ENCODE measurements at regions not wholly inside any gene's neighbourhood (a gene's known extent, or its start where the extent isn't known, plus 50 kb on each side); places are given as distances from the start of the nearest gene placed in this dataset.
A peak's percentile ranks its signal among the peaks of the same experiment; 100 is the strongest.
"Not testable (repeated sequence)": the region's sequence is repeated elsewhere in the genome, so short reads cannot be mapped to it uniquely, and the experiment has no call there.

DNA sequence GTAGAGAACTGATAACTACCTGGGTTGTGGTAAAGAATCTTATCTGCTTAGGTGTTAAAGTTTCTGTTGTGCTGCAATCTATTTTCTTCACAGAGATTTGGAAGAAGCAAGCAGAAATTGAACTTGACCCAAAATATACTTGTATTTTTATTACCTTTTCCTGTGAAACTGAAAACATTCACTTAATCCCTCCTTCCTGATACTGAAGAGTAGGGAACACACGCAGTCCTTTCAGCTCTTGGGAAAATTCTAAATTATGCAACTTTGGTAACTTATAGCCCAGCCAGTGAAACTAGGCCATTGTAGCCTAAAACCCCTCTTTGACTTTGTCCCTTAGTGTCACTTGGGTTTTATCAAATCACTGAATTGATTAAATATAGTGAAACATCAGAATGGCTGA is 128.4 kb upstream of the MEIS1 start:
- no peak for DNase-seq

DNA sequence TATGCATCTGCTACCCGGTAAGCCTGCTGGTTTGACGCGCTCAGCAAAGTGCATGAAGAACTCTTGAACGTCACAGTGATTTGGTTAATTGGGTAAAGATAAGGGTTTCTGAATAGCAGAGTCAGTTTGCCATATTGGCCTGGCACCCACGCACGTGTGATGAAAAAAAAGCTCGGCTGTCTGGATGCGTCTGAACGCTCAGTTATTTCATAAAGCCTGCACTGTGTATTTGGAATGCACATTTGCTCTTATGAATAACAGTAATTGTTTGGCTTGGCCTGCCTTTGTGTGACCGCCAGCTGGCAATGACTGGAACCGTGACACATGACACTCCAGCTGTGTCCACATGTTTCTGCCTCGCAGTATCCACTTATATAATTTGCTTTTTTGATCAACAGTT is 129.2 kb upstream of the MEIS1 start:
- DNase-seq: peak; percentile 41

DNA sequence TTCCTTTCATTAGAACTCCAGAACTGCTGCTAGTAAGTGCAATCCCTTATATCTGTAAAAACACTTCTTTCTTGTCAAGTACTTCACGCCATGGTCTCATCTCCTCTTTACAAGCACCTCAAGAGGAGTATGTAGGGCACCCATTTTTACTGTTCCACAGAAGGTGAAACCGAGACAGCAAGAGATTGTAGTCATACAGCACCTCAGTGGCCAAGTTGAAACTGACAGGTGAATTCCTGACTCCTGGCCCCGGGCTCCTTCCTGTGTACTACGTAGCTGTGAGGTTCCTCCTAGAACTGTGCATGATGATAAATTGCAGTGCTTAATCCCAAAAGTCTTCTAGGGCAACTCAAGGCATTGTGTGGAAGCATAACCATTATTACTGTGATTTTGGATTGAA is 131.5 kb upstream of the MEIS1 start:
- no peak for DNase-seq

DNA sequence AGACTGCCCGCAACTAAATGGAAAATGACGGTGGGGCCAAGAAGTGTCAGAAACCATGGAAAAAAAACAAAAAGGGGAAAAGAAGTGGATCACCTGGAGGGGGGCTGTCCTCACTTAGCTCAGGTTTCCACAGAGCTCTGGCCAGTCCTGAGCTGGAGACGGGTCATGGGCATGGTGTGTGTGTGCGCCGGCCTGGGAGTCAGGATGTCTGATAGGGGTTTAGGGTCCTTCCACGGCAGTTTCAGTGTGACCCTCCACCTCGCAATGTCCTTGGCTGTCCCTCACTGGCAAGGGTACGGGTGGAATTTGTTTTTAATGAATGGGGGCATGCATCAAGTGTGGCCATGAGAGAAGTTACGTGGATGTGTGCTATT is 133.2 kb upstream of the MEIS1 start:
- no peak for DNase-seq

DNA sequence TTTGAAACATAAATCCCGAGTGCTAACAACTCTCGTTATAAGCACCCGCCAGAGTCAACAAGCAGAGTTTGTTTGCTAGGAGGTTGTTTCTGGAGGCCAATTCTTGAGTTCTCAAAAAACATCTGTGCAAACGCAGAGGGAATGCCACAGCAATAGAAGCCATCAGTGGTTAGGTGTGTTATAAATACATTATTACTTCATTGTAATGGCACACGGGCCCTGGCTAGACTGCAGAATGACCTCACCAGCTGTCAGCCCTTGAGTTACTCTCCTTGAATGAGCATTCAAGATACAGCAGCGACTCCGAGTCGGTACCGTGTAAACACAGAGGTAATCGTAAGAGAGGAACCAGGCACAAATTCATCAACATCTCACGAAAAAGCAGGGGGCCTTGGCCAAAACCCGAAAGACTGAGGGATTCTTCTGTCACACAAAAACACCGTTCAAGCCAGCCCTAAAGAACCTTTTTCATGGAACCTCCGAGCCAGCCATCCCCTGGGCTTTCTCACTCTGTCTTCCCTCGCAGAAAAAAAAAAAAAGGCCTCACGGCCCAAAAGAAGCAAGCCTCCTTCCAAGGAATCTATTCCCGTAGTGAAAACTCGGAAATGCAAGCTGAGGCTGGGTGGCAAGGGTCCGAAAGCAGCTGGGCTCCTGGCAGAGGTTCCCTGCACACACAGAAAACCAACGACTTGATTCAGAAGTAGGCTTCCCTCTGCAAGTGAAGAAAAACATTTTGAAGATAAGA is 133.7 kb upstream of the MEIS1 start:
- peak; percentile 22 for DNase-seq

DNA sequence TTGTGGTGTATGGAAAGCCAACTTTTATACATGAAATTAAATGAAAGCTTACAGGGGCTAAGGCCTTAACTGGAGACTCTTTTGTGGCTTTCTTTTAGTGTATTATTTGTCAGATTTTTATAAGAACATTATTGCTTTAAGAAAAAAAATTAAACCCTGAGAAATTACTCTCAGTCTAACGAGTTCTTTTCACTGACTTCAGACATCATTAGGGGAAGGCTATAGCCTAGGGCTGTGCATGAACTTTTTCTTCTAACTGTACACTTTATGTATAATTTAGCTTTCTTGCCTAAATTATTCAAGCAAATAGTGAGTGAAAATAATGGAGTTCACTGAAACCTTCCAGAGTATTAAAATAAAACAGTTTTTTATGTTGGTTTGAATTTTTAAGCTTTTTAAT is 151.1 kb upstream of the MEIS1 start:
- no peak for DNase-seq

DNA sequence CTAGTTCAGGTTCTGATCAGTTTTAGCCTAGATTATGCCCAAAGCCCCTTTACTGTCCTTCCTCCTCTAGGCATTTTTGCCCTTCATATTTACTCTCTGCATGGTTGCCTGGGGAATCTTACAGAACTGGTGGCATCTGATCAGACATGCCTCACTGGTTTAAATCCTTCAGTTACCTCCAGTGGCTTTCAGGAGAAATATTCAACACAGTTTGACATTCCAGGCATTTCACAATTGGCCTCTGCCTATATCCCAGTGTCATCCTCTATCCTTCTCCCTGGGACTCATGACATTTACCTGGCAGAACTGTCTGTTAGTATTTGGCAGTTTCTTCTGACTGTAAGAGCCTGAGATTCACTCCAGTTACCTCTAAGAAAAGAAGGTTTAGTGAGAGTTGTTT is 152.9 kb upstream of the MEIS1 start:
- no peak for DNase-seq

DNA sequence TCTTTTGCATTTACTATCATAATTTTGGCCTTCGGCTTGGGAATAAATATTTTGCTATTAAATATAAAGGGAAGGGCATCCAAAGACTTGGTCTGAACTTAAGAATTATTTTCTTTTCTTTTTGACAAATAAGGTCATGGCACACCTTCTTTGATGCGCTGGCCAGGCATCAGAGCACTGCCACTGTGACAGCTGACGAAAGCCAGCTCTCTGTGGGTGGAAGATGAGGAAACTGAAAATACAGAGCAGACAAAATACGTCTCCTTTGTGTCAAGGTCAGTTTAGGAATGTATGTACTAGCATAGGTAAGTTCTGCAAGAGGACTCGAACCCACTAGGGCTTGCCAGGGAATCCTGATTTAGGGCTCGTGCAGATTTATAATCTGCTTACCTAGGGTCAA is 155.9 kb upstream of the MEIS1 start:
- DNase-seq: no peak

DNA sequence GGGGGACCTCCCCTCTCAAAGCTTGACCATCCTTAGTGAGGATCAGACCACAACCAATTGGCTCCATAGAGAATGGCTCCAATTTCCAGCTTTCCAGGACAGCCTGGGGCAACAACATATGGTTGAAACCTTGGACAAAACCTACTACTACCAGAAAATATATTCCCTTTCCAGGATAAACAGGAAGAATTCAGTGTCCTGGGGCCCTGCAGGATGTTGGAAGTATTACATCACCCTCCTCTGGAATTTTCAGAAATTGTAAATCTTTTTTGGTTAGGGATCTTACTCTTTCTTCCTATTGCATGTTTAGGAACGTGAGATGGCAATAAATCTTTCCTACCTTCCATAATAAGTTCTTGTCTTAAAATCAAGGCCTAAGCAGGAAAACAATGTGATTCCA is 158.9 kb upstream of the MEIS1 start:
- DNase-seq: no peak

DNA sequence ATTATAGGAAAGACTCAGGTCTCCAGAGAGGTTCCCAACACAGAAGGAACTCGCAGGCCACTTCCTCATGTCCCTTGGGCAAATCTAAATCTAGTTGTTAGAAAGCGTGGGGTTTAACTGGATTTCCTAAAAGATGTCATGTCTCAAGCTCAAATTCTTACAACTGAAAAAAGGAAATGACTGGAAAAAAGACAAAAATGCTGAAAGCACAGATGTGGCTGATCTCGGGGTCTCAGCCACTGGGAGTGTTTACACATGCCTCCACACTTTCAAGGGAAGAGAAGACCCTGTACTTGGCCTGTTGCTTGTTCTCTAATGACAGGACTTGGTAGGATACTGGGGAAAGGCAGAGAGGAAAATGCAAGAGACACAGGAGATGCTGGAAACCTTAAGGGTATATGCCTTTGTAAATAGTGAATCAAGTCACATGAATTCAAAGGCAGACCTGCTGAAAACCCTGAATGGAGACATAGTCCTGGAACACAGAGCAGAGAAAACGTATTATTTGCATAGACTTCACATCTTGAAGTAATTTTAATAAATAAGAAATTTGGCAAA is 160.9 kb upstream of the MEIS1 start:
- DNase-seq: no peak

DNA sequence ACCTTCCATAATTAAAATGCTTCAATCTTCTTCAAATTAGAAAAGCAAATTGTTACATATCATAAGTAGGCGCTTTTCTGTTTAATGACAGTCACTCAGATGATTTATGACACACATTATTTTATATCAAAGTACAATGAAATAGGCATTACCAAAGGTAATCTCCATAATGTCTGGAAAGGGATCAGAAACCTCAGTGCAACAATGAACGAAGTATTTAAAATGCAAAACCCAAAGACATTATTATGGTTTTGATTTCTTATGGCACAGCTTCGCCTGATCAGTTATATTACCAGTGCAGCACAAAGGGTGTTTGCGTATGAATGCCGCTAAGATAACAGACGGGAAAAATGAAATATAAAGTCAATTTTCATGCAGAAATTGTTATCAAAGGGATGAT is 162.2 kb upstream of the MEIS1 start:
- DNase-seq: no peak

DNA sequence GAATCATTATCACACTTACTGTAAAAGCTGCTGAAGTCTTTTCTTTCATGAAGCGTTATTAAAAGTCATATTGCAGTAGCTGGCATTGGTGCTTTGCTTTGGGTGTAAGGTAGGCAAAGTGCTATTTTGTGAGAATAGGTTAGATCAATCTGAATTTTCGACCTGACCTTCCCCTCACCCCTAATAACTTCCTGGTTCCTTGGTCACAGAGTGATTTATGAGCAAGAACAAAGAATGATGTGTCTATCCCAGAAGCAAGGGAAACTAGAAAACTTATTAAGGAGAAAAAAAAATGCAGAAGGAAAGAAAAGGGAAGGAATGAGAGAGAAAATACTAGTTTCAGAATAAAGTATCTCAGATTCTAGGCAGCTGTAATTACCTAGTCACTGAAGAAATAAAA is 163.1 kb upstream of the MEIS1 start:
- DNase-seq: no peak

DNA sequence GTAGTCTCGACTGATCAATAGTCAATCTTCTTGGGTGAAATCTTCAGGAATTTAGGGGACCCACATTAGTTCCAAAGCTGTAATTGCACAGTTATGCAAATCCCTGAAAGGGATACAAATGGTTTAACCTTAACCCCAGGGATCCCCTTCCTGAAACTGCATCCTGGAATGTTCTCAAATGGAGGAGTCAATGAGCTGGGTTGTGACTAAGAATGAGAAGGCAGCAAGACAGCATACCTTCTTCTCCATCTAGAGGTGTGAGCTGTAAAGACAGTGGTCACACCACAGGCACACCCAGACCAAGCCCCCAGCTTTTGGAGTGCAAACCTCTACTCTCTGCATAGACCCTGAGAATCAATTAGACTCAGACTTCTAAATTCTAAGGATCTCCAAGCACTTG is 164.7 kb upstream of the MEIS1 start:
- DNase-seq: no peak

DNA sequence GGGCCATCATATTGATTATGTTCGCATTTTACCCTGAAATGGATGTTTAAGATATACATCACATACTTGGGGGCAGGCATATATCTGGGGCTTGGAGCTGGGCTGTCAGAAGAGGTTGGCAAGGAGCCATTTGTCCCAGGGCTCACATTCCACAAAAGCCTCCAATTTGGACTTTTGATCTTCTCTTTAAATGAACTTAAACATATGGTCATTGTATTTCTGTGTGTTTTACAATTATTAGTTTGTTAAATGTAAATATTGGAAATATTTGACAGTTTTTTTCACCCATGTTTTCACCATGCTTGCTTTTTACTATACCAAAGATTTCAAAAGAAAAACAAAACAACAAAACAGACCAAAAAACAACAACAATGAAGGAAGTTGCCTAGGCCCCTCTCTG is 165.8 kb upstream of the MEIS1 start:
- DNase-seq: no peak

DNA sequence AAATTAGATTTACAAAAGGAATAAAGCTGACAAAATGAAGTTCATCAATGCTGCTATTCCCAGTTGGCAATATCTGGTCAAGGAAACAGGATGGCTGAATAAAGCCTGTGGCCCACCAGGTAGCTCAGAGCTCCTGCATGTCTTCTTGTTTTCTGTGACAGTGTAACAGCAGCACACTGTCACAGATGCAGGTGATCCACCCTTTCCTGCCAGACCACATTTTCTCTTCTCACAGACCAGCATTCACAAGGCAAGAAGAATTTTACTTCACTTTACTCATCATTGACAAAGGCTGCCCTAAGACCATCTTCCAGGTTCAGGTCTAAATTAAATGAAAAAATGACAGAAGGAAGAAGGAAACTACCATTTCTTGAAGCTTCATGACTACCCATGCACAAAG is 166.2 kb upstream of the MEIS1 start:
- DNase-seq: no peak

DNA sequence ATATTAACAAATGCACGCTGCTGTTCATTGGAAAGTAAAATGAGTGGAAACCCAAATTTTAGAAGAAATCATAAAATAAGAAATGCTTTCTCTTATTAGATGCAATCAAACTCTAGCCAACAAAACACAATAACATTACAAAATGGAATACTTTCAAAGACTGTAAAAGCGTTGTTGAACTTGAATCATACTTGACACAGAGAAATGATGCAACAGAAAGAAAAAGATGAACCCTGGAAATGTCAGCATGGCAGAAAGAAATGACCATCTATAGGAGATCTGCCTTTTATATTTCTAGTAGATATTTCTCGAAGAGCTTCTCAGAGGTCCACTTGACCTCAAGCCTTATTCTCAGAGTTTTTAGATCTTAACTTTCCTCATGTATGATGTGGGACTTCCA is 170.6 kb upstream of the MEIS1 start:
- DNase-seq: no peak

DNA sequence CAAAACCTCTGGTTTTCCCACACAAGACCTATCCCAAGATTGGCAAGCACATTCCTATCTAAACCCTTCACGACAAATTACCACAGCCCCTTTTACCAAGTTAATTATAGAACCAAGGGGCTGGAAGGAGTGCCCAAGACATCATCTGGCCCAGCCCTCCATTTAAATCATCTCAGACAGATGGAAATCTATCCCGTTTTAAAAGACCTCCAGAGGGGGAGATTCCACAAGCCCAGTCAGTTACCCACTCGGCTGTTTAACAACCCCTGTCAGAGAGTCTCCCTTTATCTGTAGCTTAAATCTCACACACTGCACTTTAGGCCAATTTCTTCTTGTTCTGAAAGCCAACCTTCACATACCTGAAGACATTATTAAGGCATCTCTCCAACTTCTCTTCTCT is 179.1 kb upstream of the MEIS1 start:
- no peak for DNase-seq

DNA sequence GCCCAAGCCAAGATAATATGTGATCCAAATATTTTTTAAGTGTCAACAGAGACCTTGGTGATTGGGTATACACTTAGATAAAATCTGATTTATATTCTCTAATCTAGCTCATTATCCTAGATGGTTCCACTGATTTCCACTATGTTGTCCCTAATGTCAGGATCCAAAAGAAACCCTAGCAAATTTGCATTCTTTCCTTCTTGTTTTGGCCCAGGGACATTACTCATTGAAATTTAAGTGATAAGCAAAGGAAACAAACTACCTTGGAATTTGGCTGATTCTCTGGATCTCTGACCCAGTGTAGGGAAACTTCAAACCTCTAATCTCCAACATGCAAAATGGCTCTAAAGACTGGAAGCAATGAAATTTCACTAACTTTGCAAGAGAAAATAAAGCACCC is 179.8 kb upstream of the MEIS1 start:
- no peak for DNase-seq

DNA sequence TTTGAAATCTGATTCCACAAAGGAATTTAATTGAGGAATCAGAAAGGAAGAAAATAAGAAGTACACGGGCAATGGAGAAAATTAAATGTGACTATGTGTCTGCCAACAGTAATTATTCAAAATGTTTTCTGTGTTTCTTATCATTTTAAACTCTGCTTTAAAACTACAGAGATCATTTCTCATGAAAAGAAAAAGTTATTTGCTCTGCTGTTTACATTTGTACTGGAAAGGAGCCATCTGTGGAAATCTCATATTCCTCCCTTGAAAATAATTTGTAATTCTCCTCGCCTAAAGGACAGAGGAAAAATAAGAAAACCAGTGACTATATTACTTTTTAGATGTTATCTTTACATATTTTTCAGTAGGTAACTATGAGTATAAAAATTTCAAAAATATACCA is 181.9 kb upstream of the MEIS1 start:
- no peak for DNase-seq

DNA sequence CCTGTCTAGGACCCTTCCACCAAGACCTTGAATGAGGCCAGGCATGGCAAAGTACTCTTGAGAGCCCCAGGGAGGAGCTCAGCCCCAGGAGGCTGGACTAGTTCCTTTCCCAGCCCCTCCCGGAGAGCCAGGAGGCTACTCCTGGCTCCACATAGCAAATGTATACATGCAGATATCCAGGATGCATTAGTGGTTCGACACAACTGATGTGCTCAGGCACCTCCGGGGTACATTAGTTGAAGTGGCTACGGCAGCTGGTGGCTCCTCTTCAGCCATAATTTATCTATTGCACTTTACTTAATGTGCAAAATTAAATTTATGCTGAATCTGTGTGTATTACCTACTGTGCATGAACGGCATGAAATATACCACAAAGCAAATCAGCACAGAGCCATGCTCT is 182.8 kb upstream of the MEIS1 start:
- DNase-seq: no peak

DNA sequence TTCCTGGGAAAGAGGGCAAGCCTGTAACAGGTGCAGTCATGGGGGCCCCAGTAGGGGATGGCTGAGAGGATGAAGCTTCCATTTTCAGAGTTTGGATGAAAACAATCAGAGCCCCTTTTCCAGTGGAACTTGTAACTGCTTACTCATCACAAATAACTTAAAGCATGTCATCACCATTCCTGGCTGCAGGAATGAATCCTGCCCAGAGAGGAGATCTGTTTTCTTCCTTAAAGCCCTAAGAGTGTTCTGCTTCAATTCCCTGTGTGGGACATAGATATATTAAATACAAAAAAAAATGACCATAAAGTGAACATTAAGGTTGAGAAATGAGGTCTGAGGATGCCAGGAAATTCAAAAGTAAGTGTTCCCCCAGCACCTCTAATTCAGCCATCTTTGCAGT is 183.4 kb upstream of the MEIS1 start:
- DNase-seq: no peak

DNA sequence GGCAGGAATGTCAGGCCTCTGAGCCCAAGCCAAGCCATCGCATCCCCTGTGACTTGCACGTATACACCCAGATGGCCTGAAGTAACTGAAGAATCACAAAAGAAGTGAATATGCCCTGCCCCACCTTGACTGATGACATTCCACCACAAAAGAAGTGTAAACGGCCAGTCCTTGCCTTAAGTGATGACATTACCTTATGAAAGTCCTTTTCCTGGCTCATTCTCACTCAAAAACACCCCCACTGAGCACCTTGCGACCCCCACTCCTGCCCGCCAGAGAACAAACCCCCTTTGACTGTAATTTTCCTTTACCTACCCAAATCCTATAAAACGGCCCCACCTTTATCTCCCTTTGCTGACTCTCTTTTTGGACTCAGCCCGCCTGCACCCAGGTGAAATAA is 185.8 kb upstream of the MEIS1 start:
- DNase-seq: not testable (repeated sequence)

DNA sequence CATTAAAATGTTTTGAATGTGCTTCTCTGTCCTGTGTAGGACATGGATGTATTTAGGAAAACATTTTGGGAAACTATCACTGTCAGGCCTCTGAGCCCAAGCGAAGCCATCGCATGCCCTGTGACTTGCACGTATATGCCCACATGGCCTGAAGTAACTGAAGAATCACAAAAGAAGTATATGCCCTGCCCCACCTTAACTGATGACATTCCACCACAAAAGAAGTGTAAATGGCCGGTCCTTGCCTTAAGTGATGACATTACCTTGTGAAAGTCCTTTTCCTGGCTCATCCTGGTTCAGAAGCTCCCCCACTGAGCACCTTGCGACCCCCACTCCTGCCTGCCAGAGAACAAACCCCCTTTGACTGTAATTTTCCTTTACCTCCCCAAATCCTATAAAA is 191.1 kb upstream of the MEIS1 start:
- DNase-seq: not testable (repeated sequence)

DNA sequence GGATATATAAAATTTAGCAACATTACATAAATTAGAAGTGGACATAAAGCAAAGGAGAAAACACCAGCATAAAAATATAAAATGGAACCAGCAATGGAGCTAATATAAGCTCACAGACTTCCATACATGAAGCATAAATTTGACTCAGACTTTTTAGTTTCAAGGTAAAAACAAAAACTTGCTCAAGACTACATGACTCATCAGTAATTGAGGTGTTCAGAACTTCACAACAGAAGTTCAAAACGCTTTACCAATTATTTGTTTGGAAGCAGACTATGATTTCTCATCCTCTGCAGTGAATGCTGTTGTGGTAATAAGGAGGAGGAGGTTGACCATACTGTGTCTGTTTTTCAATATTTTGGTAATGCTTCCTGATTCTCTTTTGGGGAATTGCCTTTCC is 192.0 kb upstream of the MEIS1 start:
- not testable (repeated sequence) for DNase-seq

DNA sequence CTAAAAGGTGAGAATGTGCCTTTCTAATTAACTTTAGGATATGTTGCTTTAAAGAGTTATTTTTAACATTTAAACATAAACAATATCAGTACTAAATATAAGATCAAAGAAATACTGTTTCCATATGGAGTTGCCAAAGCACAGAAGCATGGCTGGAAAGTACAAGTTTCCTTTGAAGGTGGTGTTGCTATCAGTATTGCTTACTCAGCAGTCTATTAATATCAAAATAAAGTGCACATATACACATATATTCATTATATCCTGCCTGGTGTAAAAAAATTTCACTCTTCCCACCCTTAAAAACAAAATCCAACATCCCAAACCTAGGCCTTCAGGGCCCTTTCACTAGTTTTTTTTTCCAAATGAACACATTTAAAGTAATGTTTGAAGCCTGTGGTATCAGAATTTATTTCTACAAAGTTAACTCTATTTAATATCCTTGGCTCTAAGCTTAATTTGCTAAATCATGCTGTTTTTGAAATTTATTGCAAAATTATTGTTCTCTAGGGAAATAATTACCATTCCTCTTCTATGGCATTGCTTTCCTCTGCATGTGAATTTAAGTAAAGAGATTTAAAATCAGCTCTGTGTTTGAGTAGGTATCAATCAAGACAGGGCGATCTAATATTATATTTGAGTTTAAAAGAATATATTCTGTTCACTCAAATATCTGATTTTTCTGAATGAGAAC is 192.7 kb upstream of the MEIS1 start:
- no peak for DNase-seq

All from NCI-H2227 treated with DMSO at 0.1 percent for 48 hours (cell line).